Bone marrow (tissue), 2 donors: ENCODE measurements at regions not wholly inside any gene's neighbourhood (a gene's known extent, or its start where the extent isn't known, plus 50 kb on each side); places are given as distances from the start of the nearest gene placed in this dataset.

Source experiments
- DNase-seq, 2 donors: peaks; one replicate each; lab custom pipeline; 2025; lab: John Stamatoyannopoulos, UW

DNA sequence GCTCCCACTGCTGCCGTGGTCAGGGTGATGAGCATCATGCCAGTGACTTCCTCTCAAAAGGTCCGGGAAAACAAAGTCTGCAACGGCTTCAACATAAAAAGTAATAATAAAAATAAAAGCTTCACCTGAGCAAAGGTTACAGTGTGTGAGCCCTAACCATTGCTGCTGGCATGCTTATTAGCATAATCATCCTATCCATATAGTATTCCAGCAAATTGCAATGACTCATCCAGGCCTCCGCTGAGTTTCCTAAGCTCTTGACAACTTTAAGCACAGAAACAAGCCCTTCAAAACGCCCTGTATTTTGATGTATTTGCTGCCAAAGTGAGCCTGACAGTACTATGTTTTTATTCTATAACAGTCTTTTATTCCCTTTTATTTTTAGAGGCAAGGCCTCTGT is 100.5 kb downstream of the AASDH start:
- no peak for DNase-seq

- DNase-seq: no peak
These were observed 103.9 kb downstream of the AASDH start for GRCh38 chr4:56283375-56283774.

- no peak for DNase-seq
These were observed 105.3 kb downstream of the AASDH start for GRCh38 chr4:56282004-56282403.

DNA sequence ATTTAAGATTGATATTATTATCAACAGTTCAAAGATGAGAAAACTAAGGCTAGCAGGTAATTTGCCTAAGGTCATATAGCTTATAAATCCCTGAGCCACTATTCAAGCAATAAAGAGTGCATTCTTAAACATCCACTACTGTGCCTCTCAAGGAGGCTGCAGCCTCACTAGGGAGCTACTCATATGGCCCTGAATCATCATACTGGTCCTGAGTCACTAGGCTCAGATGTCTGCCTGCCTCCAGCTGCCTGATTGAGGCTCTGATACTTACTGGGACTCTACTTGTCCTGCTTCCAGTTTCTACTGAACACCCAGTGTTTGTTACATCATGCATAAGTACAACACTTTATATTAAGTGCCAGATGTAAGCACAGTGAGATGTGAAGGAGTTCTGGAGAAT is 110.7 kb downstream of the AASDH start:
- DNase-seq: no peak

- no peak for DNase-seq
These were observed 113.9 kb downstream of the AASDH start for GRCh38 chr4:56273391-56273790.

DNA sequence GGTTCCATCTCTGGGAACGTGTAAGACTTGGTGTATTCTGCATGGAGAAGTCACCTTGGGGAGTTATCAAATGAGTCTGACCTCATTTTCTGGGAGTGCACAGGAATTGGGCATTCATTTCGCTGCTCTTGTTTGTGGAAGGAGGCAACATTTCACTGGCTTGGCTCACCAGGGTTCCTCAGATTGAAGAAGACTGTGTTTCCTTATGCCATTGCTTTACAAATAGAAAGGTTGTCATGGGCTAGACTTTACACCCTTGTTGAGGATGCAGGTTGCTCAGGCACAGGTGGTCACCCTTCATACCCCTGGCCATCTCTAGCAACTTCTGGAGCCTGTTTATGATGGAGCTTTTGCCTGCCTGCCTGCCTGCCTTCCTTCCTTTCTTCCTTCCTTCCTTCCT is 114.4 kb downstream of the AASDH start:
- no peak for DNase-seq

GRCh38 chr4:56272003-56272402 is 115.3 kb downstream of the AASDH start:
- no peak for DNase-seq

GRCh38 chr4:56271131-56271530 is 116.2 kb downstream of the AASDH start:
- DNase-seq: no peak

DNA sequence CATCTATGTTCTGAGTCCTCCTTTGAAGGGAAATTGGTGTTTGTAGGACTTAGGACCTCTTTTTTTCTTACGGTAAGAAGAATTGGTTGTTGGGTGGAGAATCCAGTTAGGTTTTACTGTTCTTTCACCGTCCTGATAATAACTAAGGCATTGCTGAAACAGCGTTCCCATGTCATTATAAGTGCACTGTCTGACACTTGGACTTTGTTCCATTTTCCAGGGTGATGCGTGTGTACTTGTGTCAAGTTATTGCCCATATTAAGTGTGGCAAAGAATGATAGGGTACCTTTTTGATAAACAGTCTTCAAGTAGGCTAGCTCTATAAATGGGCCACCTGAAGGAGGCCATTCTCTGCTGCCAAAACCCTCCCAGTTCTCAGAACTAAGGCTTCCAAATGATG is 119.7 kb downstream of the AASDH start:
- DNase-seq: no peak

DNA sequence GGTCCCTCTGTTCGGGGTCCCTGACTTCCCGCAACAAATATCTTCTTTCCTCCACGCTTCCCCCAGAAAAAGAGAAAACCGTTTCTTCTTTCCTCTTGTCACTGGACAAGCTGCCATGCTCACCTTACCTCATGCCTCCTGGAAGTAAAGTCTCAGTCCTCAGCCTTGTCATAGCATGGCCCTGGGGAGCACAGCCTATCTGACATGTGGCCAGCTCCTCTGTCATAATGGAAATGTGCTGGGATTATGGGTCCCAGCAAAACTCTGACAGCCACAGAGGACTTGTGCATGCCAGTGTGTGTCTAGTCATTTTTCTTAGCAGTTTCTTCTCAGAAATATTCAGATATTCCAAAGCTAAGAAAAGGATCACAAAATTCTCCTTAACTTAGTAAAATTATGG is 122.4 kb downstream of the AASDH start:
- DNase-seq: no peak

GRCh38 chr4:56261027-56261426 is 126.3 kb downstream of the AASDH start:
- no peak for DNase-seq

DNA sequence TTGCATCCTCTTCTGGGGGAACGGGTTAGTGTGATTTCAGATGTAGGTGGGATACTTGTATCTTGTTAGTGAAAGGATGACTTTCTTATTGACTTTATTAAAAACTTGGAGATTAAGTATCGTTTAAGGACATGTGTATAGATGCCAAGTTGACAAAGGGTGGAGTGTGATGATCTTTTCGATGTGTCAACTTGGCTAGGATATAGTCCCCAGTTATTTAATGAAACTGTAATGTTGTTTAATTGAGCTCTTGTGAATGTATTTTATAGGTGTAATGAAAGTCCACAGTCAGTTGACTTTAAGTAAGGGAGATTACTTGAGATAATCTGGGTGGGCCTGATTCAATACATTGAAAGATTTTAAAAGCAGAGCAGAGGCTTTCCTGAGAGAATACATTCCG is 127.0 kb downstream of the AASDH start:
- no peak for DNase-seq

DNA sequence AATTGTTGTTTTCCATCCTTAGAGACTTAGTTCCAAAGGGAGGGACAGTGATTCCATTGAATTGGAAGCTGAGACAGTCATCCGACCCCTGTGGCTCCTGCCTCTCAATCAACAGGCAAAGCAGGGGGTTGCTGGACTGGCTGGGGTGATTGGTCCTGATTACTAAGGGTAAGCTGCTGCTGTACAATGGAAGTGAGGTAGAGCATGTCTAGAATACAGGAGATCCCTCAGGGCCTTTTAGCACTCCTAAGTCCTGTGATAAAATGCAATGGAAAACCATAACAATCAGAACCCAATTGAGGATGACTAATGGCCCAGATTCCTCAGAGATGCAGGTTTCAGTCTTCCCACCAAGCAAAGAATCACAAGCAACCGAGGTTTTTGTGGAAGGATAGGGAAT is 127.6 kb downstream of the AASDH start:
- no peak for DNase-seq

GRCh38 chr4:56255820-56256219 is 131.5 kb downstream of the AASDH start:
- no peak for DNase-seq

DNA sequence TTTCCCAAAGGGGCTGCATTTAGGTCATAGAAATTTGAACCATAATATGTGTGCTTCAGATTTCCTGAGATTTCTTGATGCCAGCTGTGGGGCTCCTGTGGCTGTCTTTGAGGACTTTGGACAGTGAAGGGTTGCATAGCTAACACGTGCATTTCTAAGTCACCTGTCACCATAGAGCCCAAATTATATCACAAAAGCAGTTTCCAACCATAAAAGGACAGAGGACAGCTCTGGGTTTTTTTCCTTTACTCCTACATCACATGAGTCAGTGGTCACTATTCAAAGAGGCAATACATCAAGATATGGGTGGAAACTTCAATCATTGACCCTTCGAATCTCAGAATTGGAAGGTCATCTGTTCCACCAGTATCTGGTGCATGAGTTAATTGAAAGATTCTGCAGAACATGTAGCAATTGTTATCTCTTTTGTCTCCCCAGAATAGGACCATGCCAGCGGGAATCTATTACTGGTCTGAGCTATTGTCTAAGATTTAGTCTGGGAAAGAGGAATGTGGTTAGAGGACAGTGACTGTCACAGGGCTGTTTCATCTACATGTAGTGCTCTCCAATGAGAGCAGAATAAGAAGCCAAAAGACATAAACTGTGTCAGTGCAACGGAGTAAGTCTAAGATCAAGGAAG is 133.5 kb downstream of the AASDH start:
- DNase-seq: no peak

GRCh38 chr4:56252561-56253152 is 134.6 kb downstream of the AASDH start:
- no peak for DNase-seq

DNA sequence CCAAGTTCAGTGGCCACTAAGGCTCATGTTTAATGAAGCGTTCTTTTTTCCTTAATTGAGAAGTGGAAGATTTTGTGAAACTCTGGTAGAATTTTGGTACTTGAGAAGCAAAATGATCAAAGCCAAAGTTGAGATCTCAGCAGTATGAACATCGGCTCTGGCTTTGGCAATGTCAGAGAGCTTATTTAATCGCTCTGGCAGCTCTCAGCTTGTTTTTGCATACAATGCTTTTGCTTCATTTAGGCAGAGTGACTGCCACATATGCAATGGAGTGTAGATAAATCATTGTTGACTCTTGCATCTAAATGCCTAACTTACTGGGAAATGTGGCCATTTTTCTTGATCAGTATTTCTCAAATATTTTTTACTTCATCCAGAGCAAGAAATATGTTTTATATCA is 135.7 kb downstream of the AASDH start:
- DNase-seq: no peak

DNA sequence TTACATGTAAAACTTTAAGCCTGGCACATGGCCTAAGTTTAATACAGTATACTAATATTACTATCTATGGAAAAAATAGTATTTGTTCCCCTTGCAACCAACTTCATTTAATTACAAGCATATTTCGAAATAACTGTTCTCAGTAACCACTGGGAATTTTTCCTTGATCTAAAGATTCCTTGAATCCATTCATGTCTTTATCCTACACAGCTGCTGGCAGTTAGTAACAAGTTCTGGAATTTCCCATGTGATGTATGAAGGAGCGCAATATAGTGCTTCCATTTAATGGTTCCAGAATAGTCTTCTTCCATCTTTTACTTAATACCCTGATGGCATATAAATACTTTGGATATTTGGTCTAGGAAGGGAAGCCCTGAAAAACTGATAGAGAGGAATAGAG is 136.5 kb downstream of the AASDH start:
- no peak for DNase-seq

- DNase-seq: no peak
These were observed 139.6 kb downstream of the AASDH start for GRCh38 chr4:56247646-56248045.

- no peak for DNase-seq
These were observed 141.1 kb downstream of the AASDH start for GRCh38 chr4:56246233-56246610.

DNA sequence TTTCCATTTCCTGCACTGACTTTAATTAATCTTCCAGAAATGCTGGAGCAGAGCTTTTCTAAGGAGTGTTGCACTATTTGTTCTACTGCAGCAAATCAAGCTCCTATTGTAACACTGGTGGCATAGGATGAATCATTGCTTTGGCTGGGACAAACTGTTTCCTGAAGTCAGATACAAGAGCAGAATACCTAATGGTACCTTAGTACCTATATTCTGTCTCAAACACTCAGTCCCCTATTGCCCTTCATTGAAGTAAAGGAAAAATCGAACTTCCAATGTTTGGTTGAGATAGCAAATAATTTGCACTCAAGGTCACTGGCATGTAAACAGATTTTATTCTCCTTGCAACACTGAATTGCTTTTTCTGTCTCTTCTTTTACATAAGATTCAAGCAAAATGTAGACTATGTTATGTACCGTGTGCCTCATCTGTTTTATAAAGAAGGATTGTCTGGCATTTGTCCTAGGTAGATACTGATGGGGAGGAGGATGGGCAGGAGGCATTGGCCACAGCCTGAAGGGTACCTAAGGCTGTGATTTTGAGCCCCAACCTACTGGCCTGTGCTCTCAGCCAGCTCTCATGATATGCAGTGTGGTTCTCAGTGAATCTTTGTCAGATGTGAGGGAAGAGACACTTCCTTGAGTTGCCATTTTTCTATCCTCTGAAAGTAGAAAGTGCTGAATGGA is 141.6 kb downstream of the AASDH start:
- DNase-seq: no peak

GRCh38 chr4:56244681-56245080 is 142.6 kb downstream of the AASDH start:
- DNase-seq: no peak

DNA sequence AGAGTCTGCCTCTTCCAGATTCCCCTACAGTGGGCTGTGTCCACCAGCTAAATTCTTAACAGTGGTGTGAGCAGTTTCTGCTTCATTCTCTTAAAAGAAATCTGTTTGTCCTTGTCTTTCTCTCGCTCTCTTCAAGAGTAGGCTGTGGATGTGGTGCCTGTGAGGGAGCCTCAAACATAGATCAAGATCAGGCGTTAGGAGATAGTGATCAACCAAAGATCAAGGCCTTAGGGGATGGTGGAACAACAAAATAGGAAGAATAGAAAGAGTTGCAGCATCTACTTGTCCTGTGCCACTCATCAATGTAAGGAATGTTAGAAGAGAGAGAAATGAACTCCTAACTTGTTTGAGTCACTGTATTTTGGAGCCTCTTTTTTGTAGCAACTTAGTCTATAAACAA is 144.2 kb downstream of the AASDH start:
- DNase-seq: no peak

- no peak for DNase-seq
These were observed 145.8 kb downstream of the AASDH start for GRCh38 chr4:56241500-56241899.
